Mesothelial cell of epicardium (in vitro differentiated cells): ENCODE measurements at regions not wholly inside any gene's neighbourhood (a gene's known extent, or its start where the extent isn't known, plus 50 kb on each side); places are given as distances from the start of the nearest gene placed in this dataset.

Source experiments
- DNase-seq, 2 experiments: peaks; one replicate each; pipeline ENCODE4 v3.0.0; 2021; ENCODE audit warnings: low spot score in 2 of 2; ENCODE audit not compliant: unreplicated experiment in 2 of 2
- H3K27ac Mint-ChIP-seq: 2 replicates; pipeline ENCODE4 v1.8.0; 2021; ENCODE audit warnings: mixed read lengths
- H3K27me3 Mint-ChIP-seq: 2 replicates; pipeline ENCODE4 v1.8.0; 2021; ENCODE audit warnings: low read depth, mixed read lengths
- H3K36me3 Mint-ChIP-seq: 2 replicates; pipeline ENCODE4 v1.8.0; 2021; ENCODE audit warnings: mixed read lengths
- H3K4me1 Mint-ChIP-seq: 2 replicates; pipeline ENCODE4 v1.8.0; 2021; ENCODE audit warnings: mixed read lengths
- H3K4me3 Mint-ChIP-seq: 2 replicates; pipeline ENCODE4 v1.8.0; 2021; ENCODE audit warnings: mild to moderate bottlenecking, moderate library complexity, mixed read lengths
- H3K9me3 Mint-ChIP-seq: 2 replicates; pipeline ENCODE4 v1.8.0; 2021; ENCODE audit warnings: mixed read lengths
- CTCF ChIP-seq: fragments of 200-600 bp; sonication (generic); IDR thresholded peaks from one replicate; pipeline ENCODE4 v1.5.0; 2021; ENCODE audit warnings: antibody characterized with exemption; ENCODE audit not compliant: unreplicated experiment

GRCh38 chr1:113320272-113320671 is 70.0 kb upstream of the MAGI3 start:
- TF ChIP-seq CTCF = no peak
- Mint-ChIP-seq H3K27ac (no peak overlapping the region), H3K36me3 (no peaks in the 10 kb centered on the region), H3K27me3 (no peaks in the 10 kb centered on the region), H3K9me3 (peaks cover 6% of the 10 kb centered on the region), H3K4me3 (no peak overlapping the region), H3K4me1 (peaks cover 3% of the 10 kb centered on the region)
- no peak for DNase-seq

GRCh38 chr1:113320972-113321680 is 69.2 kb upstream of the MAGI3 start:
- no peaks in the 10 kb centered on the region for H3K9me3 Mint-ChIP-seq
- H3K27ac Mint-ChIP-seq = no peak overlapping the region
- H3K4me3 Mint-ChIP-seq = no peak overlapping the region
- no peaks in the 10 kb centered on the region for H3K36me3 Mint-ChIP-seq
- no peak for DNase-seq
- H3K4me1 Mint-ChIP-seq = peaks cover 3% of the 10 kb centered on the region
- no peaks in the 10 kb centered on the region for H3K27me3 Mint-ChIP-seq
- TF ChIP-seq CTCF = no peak

GRCh38 chr1:113321771-113322387 is 68.4 kb upstream of the MAGI3 start:
- Mint-ChIP-seq H3K27me3 (no peaks in the 10 kb centered on the region), H3K27ac (no peak overlapping the region)
- DNase-seq = no peak

GRCh38 chr1:113322439-113322838 is 67.9 kb upstream of the MAGI3 start:
- no peak for TF ChIP-seq CTCF
- Mint-ChIP-seq H3K9me3 (no peaks in the 10 kb centered on the region), H3K4me3 (no peak overlapping the region), H3K36me3 (no peaks in the 10 kb centered on the region), H3K27me3 (no peaks in the 10 kb centered on the region), H3K27ac (no peak overlapping the region), H3K4me1 (peaks cover 3% of the 10 kb centered on the region)
- DNase-seq = no peak

More at GRCh38 chr1:113321771-113322387, 68.4 kb upstream of the MAGI3 start:
- TF ChIP-seq CTCF = no peak
- Mint-ChIP-seq H3K36me3 (no peaks in the 10 kb centered on the region), H3K4me1 (peaks cover 3% of the 10 kb centered on the region), H3K9me3 (no peaks in the 10 kb centered on the region), H3K4me3 (no peak overlapping the region)

- Mint-ChIP-seq H3K4me1 (peaks cover 1% of the 10 kb centered on the region), H3K9me3 (no peaks in the 10 kb centered on the region), H3K4me3 (no peak overlapping the region), H3K36me3 (no peaks in the 10 kb centered on the region), H3K27me3 (no peaks in the 10 kb centered on the region), H3K27ac (no peak overlapping the region)
- TF ChIP-seq CTCF = no peak
- no peak for DNase-seq
These were observed 65.3 kb upstream of the MAGI3 start for GRCh38 chr1:113325022-113325421.
